ENCODE measurements at regions not wholly inside any gene's neighbourhood (a gene's known extent, or its start where the extent isn't known, plus 50 kb on each side); places are given as distances from the start of the nearest gene placed in this dataset.

DNA sequence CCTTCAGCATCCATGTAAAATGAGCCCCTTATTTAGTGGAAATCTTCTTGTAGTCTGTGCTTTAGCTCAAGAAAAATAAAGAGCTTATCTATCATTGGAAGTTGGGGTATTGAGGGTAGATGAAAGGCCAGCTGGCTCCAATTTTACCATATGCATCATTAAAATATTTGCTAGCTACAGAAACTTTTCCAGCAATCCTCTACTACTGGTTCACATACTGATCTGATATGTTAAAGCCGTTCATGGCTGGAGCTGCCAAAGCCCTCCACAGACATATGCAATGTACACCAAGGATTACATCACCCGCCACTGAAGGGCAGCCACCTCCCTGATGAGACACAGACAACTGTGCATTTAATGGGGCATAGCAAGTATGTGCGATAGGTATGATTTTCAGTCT lies 1205.3 kb downstream of the GALC start:
- TF ChIP-seq, protein P1, sequence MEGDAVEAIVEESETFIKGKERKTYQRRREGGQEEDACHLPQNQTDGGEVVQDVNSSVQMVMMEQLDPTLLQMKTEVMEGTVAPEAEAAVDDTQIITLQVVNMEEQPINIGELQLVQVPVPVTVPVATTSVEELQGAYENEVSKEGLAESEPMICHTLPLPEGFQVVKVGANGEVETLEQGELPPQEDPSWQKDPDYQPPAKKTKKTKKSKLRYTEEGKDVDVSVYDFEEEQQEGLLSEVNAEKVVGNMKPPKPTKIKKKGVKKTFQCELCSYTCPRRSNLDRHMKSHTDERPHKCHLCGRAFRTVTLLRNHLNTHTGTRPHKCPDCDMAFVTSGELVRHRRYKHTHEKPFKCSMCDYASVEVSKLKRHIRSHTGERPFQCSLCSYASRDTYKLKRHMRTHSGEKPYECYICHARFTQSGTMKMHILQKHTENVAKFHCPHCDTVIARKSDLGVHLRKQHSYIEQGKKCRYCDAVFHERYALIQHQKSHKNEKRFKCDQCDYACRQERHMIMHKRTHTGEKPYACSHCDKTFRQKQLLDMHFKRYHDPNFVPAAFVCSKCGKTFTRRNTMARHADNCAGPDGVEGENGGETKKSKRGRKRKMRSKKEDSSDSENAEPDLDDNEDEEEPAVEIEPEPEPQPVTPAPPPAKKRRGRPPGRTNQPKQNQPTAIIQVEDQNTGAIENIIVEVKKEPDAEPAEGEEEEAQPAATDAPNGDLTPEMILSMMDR (IDR thresholded peaks at IDR 0.05; ENCODE audit: extremely low read depth in 1 of 2, insufficient read depth in 1 of 2, low read depth in 1 of 2, low read length in 2 of 2), result no peak
- TF ChIP-seq POLR2AphosphoS5 (IDR thresholded peaks at IDR 0.05; ENCODE audit: insufficient read depth, low read depth, low read length) (no peak), EZH2 (IDR thresholded peaks at IDR 0.05; ENCODE audit: borderline replicate concordance, low read depth, low read length, severe bottlenecking) (no peak), POLR2A (IDR thresholded peaks at IDR 0.05; ENCODE audit: low read depth, low read length) (no peak), JUN (IDR thresholded peaks at IDR 0.05; ENCODE audit: borderline replicate concordance, insufficient read depth, insufficient read length, low read depth) (no peak), MYC (IDR thresholded peaks at IDR 0.05; ENCODE audit: low read depth, low read length) (no peak)
- TF ChIP-seq, protein P2, sequence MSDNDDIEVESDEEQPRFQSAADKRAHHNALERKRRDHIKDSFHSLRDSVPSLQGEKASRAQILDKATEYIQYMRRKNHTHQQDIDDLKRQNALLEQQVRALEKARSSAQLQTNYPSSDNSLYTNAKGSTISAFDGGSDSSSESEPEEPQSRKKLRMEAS (IDR thresholded peaks at IDR 0.05; ENCODE audit: insufficient read depth, insufficient read length), result no peak
